HepG2 (cell line): ENCODE measurements at regions not wholly inside any gene's neighbourhood (a gene's known extent, or its start where the extent isn't known, plus 50 kb on each side); places are given as distances from the start of the nearest gene placed in this dataset.

ENCODE experiments used
- ARID2 ChIP-seq: sonication (generic); formaldehyde crosslinking; IDR thresholded peaks from 2 replicates; pipeline ENCODE4 v1.8.1; 2022; ENCODE audit warnings: mild to moderate bottlenecking, missing genetic modification reagents, borderline replicate concordance
- BRCA1 ChIP-seq: sonication (generic); formaldehyde crosslinking; IDR thresholded peaks from 2 replicates; pipeline ENCODE4 v1.4.0; 2020; ENCODE audit warnings: missing genetic modification reagents
- FOXP1 ChIP-seq, 2 experiments: fragments of 450-650 bp in 1 of 2; IDR thresholded peaks; 2 replicates each; pipeline ENCODE4 v1.6.1; 2017 to 2018; ENCODE audit warnings: antibody characterized with exemption in 1 of 2
- GATAD2A ChIP-seq: IDR thresholded peaks from 2 replicates; pipeline ENCODE4 v1.6.1; 2016
- HCFC1 ChIP-seq: fragments of 150-350 bp; IDR thresholded peaks from 2 replicates; pipeline ENCODE4 v1.6.1; 2014; ENCODE audit warnings: low read depth, low read length
- HES4 ChIP-seq: sonication (generic); formaldehyde crosslinking; IDR thresholded peaks from 2 replicates; pipeline ENCODE4 v1.9.0; 2021; ENCODE audit warnings: mild to moderate bottlenecking, missing genetic modification reagents, borderline replicate concordance
- HHEX ChIP-seq: IDR thresholded peaks from 2 replicates; pipeline ENCODE4 v1.6.1; 2016; ENCODE audit warnings: control low read depth
- HNF4A ChIP-seq: sonication (generic); formaldehyde crosslinking; IDR thresholded peaks from 2 replicates; pipeline ENCODE4 v1.4.0; 2020; ENCODE audit warnings: missing genetic modification reagents
- HNRNPL ChIP-seq: fragments of 200-400 bp; formaldehyde crosslinking; IDR thresholded peaks from 2 replicates; pipeline ENCODE4 v1.6.1; 2017; ENCODE audit warnings: mild to moderate bottlenecking, low read depth, low read length
- ISX ChIP-seq: sonication (generic); formaldehyde crosslinking; conservative IDR thresholded peaks from 2 replicates; pipeline ENCODE4 v1.5.0; 2020; ENCODE audit warnings: missing genetic modification reagents
- MAF1 ChIP-seq: sonication (generic); formaldehyde crosslinking; IDR thresholded peaks from 2 replicates; pipeline ENCODE4 v1.5.0; 2020; ENCODE audit warnings: missing genetic modification reagents, borderline replicate concordance
- MATR3 ChIP-seq: sonication (generic); formaldehyde crosslinking; IDR thresholded peaks from 2 replicates; pipeline ENCODE4 v1.4.0; 2020; ENCODE audit warnings: missing genetic modification reagents
- TP53 ChIP-seq: sonication (generic); formaldehyde crosslinking; conservative IDR thresholded peaks from 2 replicates; pipeline ENCODE4 v1.4.0; 2020; ENCODE audit warnings: missing genetic modification reagents
- U2AF1 ChIP-seq: fragments of 200-400 bp; formaldehyde crosslinking; optimal IDR thresholded peaks from 2 replicates; pipeline ENCODE3; 2017; ENCODE audit warnings: mild to moderate bottlenecking, low read depth, low read length
- ZBTB39 ChIP-seq: sonication (generic); formaldehyde crosslinking; IDR thresholded peaks from 2 replicates; pipeline ENCODE4 v1.5.0; 2020; ENCODE audit warnings: missing genetic modification reagents
- ZBTB7B ChIP-seq: sonication (generic); formaldehyde crosslinking; IDR thresholded peaks from 2 replicates; pipeline ENCODE4 v1.4.0; 2020; ENCODE audit warnings: missing genetic modification reagents
- ZFX ChIP-seq: sonication (generic); formaldehyde crosslinking; IDR thresholded peaks from 2 replicates; pipeline ENCODE4 v1.4.0; 2020; ENCODE audit warnings: mild to moderate bottlenecking, low read depth, missing genetic modification reagents, moderate library complexity
- ZNF251 ChIP-seq: sonication (generic); formaldehyde crosslinking; IDR thresholded peaks from 2 replicates; pipeline ENCODE4 v1.9.0; 2021; ENCODE audit warnings: mild to moderate bottlenecking, missing genetic modification reagents
- ZNF3 ChIP-seq: IDR thresholded peaks from 2 replicates; pipeline ENCODE4 v1.7.0; 2017; ENCODE audit warnings: inconsistent platforms
- ZNF567 ChIP-seq: sonication (generic); formaldehyde crosslinking; IDR thresholded peaks from 2 replicates; pipeline ENCODE4 v1.8.1; 2023; ENCODE audit warnings: mild to moderate bottlenecking, missing genetic modification reagents, borderline replicate concordance
- ZNF629 ChIP-seq: sonication (generic); formaldehyde crosslinking; conservative IDR thresholded peaks from 2 replicates; pipeline ENCODE4 v1.5.0; 2020; ENCODE audit warnings: missing genetic modification reagents
- ZNF83 ChIP-seq: sonication (generic); formaldehyde crosslinking; IDR thresholded peaks from 2 replicates; pipeline ENCODE4 v1.4.0; 2020; ENCODE audit warnings: missing genetic modification reagents, mild to moderate bottlenecking, borderline replicate concordance
- TF ChIP-seq, protein P1 (sequence below): sonication (generic); formaldehyde crosslinking; conservative IDR thresholded peaks from 2 replicates; pipeline ENCODE4 v1.8.1; 2023; ENCODE audit warnings: missing genetic modification reagents
- TF ChIP-seq, protein P2 (sequence below): sonication (generic); formaldehyde crosslinking; IDR thresholded peaks from 2 replicates; pipeline ENCODE4 v1.8.0; 2022; ENCODE audit warnings: mild to moderate bottlenecking, missing genetic modification reagents, borderline replicate concordance
- TF ChIP-seq, protein P3 (sequence below): sonication (generic); formaldehyde crosslinking; IDR thresholded peaks from 2 replicates; pipeline ENCODE4 v1.8.0; 2022; ENCODE audit warnings: low read depth, missing genetic modification reagents
- TF ChIP-seq, protein P4 (sequence below): sonication (generic); formaldehyde crosslinking; IDR thresholded peaks from 2 replicates; pipeline ENCODE4 v1.5.1; 2020; ENCODE audit warnings: missing genetic modification reagents, mild to moderate bottlenecking, borderline replicate concordance

DNA sequence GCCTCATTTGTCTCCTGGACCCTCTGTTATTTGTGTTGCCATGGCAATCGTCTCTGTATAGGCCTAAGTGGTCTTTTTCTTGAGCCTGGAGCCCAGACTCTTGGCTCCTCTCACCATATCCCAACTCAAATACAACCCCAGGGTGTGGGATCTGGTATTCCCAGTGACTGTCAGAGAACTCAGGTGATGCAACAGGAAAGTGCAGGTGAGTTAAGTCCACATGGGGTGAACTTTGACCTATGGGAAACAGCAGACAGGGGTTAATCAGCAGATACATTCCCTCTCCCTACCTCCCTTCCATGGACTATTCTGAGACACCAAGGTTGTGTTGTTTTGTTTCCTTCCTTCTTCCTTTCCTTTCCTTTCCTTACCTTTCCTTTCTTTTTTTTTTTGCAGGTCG, 130.9 kb upstream of the RPS6KA3 start (continued):
- TF ChIP-seq ZBTB39 (CRISPR knock-in tag) = no peak
- TF ChIP-seq GATAD2A = peak; percentile 93
- TF ChIP-seq ZNF3 (CRISPR knock-in tag) = no peak
- TF ChIP-seq ZNF629 (CRISPR knock-in tag) = no peak
- TF ChIP-seq HHEX (CRISPR knock-in tag) = no peak
- TF ChIP-seq HNF4A (CRISPR knock-in tag) = peak; percentile 92
- TF ChIP-seq U2AF1 = no peak
- TF ChIP-seq, protein P1, sequence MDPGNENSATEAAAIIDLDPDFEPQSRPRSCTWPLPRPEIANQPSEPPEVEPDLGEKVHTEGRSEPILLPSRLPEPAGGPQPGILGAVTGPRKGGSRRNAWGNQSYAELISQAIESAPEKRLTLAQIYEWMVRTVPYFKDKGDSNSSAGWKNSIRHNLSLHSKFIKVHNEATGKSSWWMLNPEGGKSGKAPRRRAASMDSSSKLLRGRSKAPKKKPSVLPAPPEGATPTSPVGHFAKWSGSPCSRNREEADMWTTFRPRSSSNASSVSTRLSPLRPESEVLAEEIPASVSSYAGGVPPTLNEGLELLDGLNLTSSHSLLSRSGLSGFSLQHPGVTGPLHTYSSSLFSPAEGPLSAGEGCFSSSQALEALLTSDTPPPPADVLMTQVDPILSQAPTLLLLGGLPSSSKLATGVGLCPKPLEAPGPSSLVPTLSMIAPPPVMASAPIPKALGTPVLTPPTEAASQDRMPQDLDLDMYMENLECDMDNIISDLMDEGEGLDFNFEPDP (CRISPR knock-in tag) = no peak
- TF ChIP-seq HCFC1 = no peak
- TF ChIP-seq ZFX (CRISPR knock-in tag) = no peak
- TF ChIP-seq, protein P2, sequence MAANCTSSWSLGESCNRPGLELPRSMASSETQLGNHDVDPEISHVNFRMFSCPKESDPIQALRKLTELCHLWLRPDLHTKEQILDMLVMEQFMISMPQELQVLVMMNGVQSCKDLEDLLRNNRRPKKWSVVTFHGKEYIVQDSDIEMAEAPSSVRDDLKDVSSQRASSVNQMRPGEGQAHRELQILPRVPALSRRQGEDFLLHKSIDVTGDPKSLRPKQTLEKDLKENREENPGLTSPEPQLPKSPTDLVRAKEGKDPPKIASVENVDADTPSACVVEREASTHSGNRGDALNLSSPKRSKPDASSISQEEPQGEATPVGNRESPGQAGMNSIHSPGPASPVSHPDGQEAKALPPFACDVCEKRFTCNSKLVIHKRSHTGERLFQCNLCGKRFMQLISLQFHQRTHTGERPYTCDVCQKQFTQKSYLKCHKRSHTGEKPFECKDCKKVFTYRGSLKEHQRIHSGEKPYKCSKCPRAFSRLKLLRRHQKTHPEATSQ (CRISPR knock-in tag) = no peak
- TF ChIP-seq ZBTB7B (CRISPR knock-in tag) = 0 out of 2 replicates have a peak, but pooled peaks have one; percentile 26
- TF ChIP-seq MAF1 (CRISPR knock-in tag) = no peak
- no peak for TF ChIP-seq ZNF567
- no peak for TF ChIP-seq ZNF251 (CRISPR knock-in tag)
- TF ChIP-seq, protein P3, sequence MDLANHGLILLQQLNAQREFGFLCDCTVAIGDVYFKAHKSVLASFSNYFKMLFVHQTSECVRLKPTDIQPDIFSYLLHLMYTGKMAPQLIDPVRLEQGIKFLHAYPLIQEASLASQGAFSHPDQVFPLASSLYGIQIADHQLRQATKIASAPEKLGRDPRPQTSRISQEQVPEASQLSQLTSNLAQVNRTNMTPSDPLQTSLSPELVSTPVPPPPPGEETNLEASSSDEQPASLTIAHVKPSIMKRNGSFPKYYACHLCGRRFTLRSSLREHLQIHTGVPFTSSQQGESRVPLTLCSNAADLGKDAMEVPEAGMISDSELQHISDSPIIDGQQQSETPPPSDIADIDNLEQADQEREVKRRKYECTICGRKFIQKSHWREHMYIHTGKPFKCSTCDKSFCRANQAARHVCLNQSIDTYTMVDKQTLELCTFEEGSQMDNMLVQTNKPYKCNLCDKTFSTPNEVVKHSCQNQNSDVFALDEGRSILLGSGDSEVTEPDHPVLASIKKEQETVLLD = no peak
- no peak for TF ChIP-seq FOXP1 (IDR thresholded peaks at IDR 0.05)
- peak; percentile 53; the same call in 1 of the 2 replicates for TF ChIP-seq FOXP1 (CRISPR knock-in tag; IDR thresholded peaks at IDR 0.05)
- no peak for TF ChIP-seq ZNF83 (CRISPR knock-in tag)
- TF ChIP-seq, protein P4, sequence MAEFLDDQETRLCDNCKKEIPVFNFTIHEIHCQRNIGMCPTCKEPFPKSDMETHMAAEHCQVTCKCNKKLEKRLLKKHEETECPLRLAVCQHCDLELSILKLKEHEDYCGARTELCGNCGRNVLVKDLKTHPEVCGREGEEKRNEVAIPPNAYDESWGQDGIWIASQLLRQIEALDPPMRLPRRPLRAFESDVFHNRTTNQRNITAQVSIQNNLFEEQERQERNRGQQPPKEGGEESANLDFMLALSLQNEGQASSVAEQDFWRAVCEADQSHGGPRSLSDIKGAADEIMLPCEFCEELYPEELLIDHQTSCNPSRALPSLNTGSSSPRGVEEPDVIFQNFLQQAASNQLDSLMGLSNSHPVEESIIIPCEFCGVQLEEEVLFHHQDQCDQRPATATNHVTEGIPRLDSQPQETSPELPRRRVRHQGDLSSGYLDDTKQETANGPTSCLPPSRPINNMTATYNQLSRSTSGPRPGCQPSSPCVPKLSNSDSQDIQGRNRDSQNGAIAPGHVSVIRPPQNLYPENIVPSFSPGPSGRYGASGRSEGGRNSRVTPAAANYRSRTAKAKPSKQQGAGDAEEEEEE = no peak
- TF ChIP-seq ARID2 (CRISPR knock-in tag) = no peak
- TF ChIP-seq TP53 = no peak
- no peak for TF ChIP-seq HNRNPL
- TF ChIP-seq BRCA1 (CRISPR knock-in tag) = no peak
- TF ChIP-seq HES4 = no peak
- TF ChIP-seq MATR3 (CRISPR knock-in tag) = no peak
- no peak for TF ChIP-seq ISX
